Mucosa of rectum (tissue), 2 donors: ENCODE measurements at regions not wholly inside any gene's neighbourhood (a gene's known extent, or its start where the extent isn't known, plus 50 kb on each side); places are given as distances from the start of the nearest gene placed in this dataset.

Source experiments
- H3K27ac ChIP-seq, 2 donors: one replicate each; pipeline ENCODE4 v1.7.0; 2013; ENCODE audit warnings: inconsistent platforms in 2 of 2, low read depth in 2 of 2, low read length in 2 of 2
- H3K27me3 ChIP-seq, 2 donors: one replicate each; pipeline ENCODE4 v1.7.0; 2013; ENCODE audit warnings: low read length in 2 of 2; ENCODE audit not compliant: control insufficient read depth in 2 of 2, insufficient read depth in 2 of 2
- H3K36me3 ChIP-seq, 2 donors: one replicate each; pipeline ENCODE4 v1.7.0; 2013; ENCODE audit warnings: low read length in 2 of 2; ENCODE audit not compliant: control insufficient read depth in 2 of 2, insufficient read depth in 2 of 2
- H3K4me1 ChIP-seq, 2 donors: one replicate each; pipeline ENCODE4 v1.7.0; 2013; ENCODE audit warnings: low read length in 2 of 2, mild to moderate bottlenecking in 1 of 2; ENCODE audit not compliant: control insufficient read depth in 2 of 2, insufficient read depth in 2 of 2
- H3K4me3 ChIP-seq, 2 donors: one replicate each; pipeline ENCODE4 v1.7.0; 2013; ENCODE audit warnings: low read length in 2 of 2
- H3K9ac ChIP-seq, 2 donors: one replicate each; pipeline ENCODE4 v1.7.0; 2013; ENCODE audit warnings: low read length in 2 of 2, low read depth in 1 of 2, mild to moderate bottlenecking in 1 of 2
- H3K9me3 ChIP-seq, 2 donors: one replicate each; pipeline ENCODE4 v1.7.0; 2013; ENCODE audit warnings: low read length in 2 of 2; ENCODE audit not compliant: control insufficient read depth in 2 of 2
- donor health status: healthy.
- donor health status: Normal muscosa, but diverticular disease.

GRCh38 chr1:82606546-82606945, 805.8 kb downstream of the ADGRL2 start:
- Histone ChIP-seq H3K4me1 (no peaks in the 10 kb centered on the region), H3K4me3 (no peak overlapping the region), H3K9ac (no peak overlapping the region), H3K27me3 (no peaks in the 10 kb centered on the region), H3K9me3 (no peaks in the 10 kb centered on the region), H3K27ac (no peak overlapping the region), H3K36me3 (no peaks in the 10 kb centered on the region)

DNA sequence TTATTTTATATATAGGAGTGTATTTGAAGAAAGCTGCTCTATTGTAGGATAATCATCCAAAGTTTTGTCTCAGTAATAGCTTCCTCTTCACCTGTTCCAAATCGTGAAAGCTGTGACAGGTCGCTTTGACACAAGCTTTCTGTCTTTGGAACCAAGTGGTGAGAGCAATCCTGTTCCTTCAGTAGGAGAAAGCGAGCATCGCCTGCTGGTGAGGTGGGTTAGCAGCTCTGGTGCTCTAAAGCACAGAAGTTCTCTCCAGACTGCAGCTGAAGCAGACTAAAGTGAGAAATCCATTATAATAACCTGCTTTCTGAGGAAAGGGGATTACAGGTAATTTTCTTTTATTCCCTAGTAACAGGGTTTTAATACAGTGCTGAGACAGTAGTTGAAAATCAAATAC, 803.8 kb downstream of the ADGRL2 start:
- H3K27me3 ChIP-seq: no peaks in the 10 kb centered on the region
- H3K9me3 ChIP-seq: no peaks in the 10 kb centered on the region
- H3K9ac ChIP-seq: no peak overlapping the region
- no peak overlapping the region for H3K4me3 ChIP-seq
- no peak overlapping the region for H3K27ac ChIP-seq
- H3K4me1 ChIP-seq: no peaks in the 10 kb centered on the region
- no peaks in the 10 kb centered on the region for H3K36me3 ChIP-seq

DNA sequence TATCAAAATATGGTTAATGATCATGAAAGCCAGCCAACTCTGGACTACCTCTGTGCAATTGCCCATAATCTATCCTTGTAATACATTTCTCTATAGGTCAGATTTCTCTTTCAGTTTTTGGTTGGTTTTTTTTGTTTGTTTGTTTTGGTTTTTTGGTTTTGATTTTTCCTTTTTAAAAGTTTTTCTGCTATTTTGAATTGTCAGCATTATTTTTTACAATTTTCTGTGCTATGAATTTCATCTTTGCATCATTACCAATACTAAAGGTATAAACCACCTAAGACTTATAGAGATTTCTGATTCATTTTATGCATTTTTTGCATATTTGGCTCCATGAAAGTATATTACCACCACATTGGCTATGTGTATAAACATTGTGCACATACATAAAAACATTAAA, 799.6 kb downstream of the ADGRL2 start:
- Histone ChIP-seq H3K4me3 (no peak overlapping the region), H3K9ac (no peak overlapping the region), H3K27me3 (no peaks in the 10 kb centered on the region), H3K4me1 (no peaks in the 10 kb centered on the region), H3K27ac (no peak overlapping the region), H3K36me3 (no peaks in the 10 kb centered on the region), H3K9me3 (no peaks in the 10 kb centered on the region)

DNA sequence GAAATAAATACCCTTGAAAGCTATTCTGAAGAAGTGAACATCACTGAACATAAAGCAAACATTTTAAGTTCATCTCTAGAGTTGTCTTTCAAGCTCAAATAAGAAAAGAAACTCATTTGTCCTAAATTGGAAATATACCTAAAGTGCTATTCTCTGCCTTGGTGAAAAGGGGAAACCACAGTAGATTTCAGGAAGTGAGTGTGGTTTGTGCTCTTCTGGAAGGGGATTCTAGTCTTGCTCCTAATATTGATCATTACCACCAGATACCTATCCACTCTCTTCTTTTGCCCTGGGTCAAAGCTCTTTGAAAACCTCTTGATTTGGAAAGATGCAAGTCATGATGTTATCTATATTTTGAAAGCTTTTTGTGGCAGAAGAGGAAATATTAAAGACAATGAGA, 798.1 kb downstream of the ADGRL2 start:
- H3K9ac ChIP-seq: no peak overlapping the region
- H3K9me3 ChIP-seq: no peaks in the 10 kb centered on the region

GRCh38 chr1:82598337-82598736, 797.6 kb downstream of the ADGRL2 start:
- H3K27ac ChIP-seq: no peak overlapping the region

More for the DNA sequence above, 798.1 kb downstream of the ADGRL2 start:
- Histone ChIP-seq H3K4me1 (no peaks in the 10 kb centered on the region), H3K4me3 (no peak overlapping the region), H3K27me3 (no peaks in the 10 kb centered on the region), H3K27ac (no peak overlapping the region), H3K36me3 (no peaks in the 10 kb centered on the region)

DNA sequence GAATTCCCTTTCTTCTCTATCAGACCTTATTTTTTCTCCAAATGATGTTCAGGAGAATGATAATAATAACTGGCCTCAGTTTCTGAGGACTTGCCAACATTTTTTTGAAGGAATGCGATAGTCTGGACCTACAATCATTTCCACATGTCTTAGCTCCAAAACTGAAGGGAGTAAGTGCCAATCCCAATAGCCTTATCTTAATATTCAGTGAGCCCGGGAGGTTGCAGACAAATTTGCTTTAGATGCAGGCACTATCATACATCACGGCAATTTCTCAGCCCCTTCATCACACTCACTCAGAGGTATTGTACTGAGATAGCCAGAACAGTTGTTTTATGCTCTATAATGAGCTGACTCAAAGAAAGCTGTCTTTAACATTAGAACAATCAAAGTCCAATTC, 796.9 kb downstream of the ADGRL2 start:
- H3K36me3 ChIP-seq: no peaks in the 10 kb centered on the region
- no peak overlapping the region for H3K9ac ChIP-seq
- H3K27ac ChIP-seq: no peak overlapping the region
- H3K4me1 ChIP-seq: no peaks in the 10 kb centered on the region
- no peak overlapping the region for H3K4me3 ChIP-seq
- H3K27me3 ChIP-seq: no peaks in the 10 kb centered on the region
- no peaks in the 10 kb centered on the region for H3K9me3 ChIP-seq

More at GRCh38 chr1:82598337-82598736, 797.6 kb downstream of the ADGRL2 start:
- no peaks in the 10 kb centered on the region for H3K9me3 ChIP-seq
- no peak overlapping the region for H3K9ac ChIP-seq
- H3K36me3 ChIP-seq: no peaks in the 10 kb centered on the region
- H3K4me3 ChIP-seq: no peak overlapping the region
- H3K4me1 ChIP-seq: no peaks in the 10 kb centered on the region
- H3K27me3 ChIP-seq: no peaks in the 10 kb centered on the region

GRCh38 chr1:82597141-82597540, 796.4 kb downstream of the ADGRL2 start:
- no peaks in the 10 kb centered on the region for H3K9me3 ChIP-seq
- H3K9ac ChIP-seq: no peak overlapping the region
- no peak overlapping the region for H3K4me3 ChIP-seq
- no peaks in the 10 kb centered on the region for H3K4me1 ChIP-seq
- H3K27me3 ChIP-seq: no peaks in the 10 kb centered on the region
- H3K27ac ChIP-seq: no peak overlapping the region
- H3K36me3 ChIP-seq: no peaks in the 10 kb centered on the region

- H3K9me3 ChIP-seq: no peaks in the 10 kb centered on the region
- H3K27ac ChIP-seq: no peak overlapping the region
- no peak overlapping the region for H3K9ac ChIP-seq
- no peaks in the 10 kb centered on the region for H3K27me3 ChIP-seq
- H3K4me3 ChIP-seq: no peak overlapping the region
- no peaks in the 10 kb centered on the region for H3K36me3 ChIP-seq
- H3K4me1 ChIP-seq: no peaks in the 10 kb centered on the region
Observed at GRCh38 chr1:82593561-82593960, 792.8 kb downstream of the ADGRL2 start.

DNA sequence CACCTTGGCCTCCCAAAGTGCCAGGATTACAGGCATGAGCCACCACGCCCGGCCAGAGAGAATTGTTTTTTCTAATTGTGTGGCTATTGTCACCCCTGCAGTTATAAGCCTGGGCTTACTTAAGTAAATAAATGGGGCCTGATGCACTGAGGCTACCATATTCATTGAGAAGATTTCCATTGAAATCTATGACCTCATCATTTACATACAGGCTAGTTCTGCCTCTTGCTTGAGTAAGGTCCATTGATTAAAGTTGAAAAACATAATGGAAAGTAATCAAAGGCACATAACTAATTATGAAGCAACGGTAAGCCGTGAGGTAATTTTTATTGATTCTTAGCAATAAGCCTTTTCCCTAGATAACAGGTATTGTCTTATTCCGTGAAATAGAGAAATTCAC, 788.9 kb downstream of the ADGRL2 start:
- H3K9me3 ChIP-seq: peaks cover 0 to 2% of the 10 kb centered on the region in 2 donors
- no peak overlapping the region for H3K27ac ChIP-seq
- no peaks in the 10 kb centered on the region for H3K4me1 ChIP-seq
- H3K27me3 ChIP-seq: no peaks in the 10 kb centered on the region
- H3K4me3 ChIP-seq: no peak overlapping the region
- no peak overlapping the region for H3K9ac ChIP-seq
- no peaks in the 10 kb centered on the region for H3K36me3 ChIP-seq

DNA sequence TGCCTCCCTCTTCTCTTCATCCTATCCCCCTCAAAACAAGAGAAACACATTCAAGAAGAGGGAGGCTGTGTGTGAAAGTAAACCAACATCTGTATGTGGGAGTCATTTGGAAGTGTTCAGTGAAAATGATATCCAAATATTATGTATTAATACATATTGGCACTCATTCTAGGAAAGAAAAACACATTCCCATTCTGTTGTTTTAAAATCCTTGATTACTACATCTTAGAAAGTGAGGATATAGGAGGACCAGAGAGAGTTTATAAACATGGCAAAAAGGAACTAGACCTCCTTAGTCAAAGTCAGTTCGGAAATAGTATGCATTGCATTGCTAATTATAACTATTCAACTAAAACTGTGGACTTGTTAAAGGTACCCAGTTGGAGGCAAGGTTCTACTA, 786.6 kb downstream of the ADGRL2 start:
- H3K27ac ChIP-seq: no peak overlapping the region
- no peak overlapping the region for H3K9ac ChIP-seq
- peaks cover 0 to 2% of the 10 kb centered on the region in 2 donors for H3K9me3 ChIP-seq
- no peaks in the 10 kb centered on the region for H3K27me3 ChIP-seq
- H3K4me1 ChIP-seq: no peaks in the 10 kb centered on the region
- H3K36me3 ChIP-seq: no peaks in the 10 kb centered on the region
- H3K4me3 ChIP-seq: no peak overlapping the region

GRCh38 chr1:82586473-82586872, 785.7 kb downstream of the ADGRL2 start:
- peaks cover 0 to 2% of the 10 kb centered on the region in 2 donors for H3K9me3 ChIP-seq
- H3K9ac ChIP-seq: no peak overlapping the region
- no peaks in the 10 kb centered on the region for H3K36me3 ChIP-seq
- H3K27me3 ChIP-seq: no peaks in the 10 kb centered on the region
- no peak overlapping the region for H3K4me3 ChIP-seq
- no peaks in the 10 kb centered on the region for H3K4me1 ChIP-seq
- no peak overlapping the region for H3K27ac ChIP-seq
